Endodermal cell (in vitro differentiated cells): ENCODE measurements at regions not wholly inside any gene's neighbourhood (a gene's known extent, or its start where the extent isn't known, plus 50 kb on each side); places are given as distances from the start of the nearest gene placed in this dataset.

Experiments
- DNase-seq: peaks from one replicate; pipeline ENCODE4 v3.0.0-alpha.2; 2017
- H3K27ac ChIP-seq: 2 replicates; pipeline ENCODE4 v1.5.1; 2013; ENCODE audit warnings: mild to moderate bottlenecking, low read depth, low read length, moderate library complexity
- H3K27me3 ChIP-seq: 2 replicates; pipeline ENCODE4 v1.6.1; 2013; ENCODE audit warnings: mild to moderate bottlenecking, low read length, moderate library complexity; ENCODE audit not compliant: insufficient read depth, control insufficient read depth, poor library complexity, severe bottlenecking
- H3K36me3 ChIP-seq: 2 replicates; pipeline ENCODE4 v1.7.0; 2013; ENCODE audit warnings: mild to moderate bottlenecking, low read length, moderate library complexity; ENCODE audit not compliant: control insufficient read depth, insufficient read depth
- H3K4me1 ChIP-seq: one replicate; pipeline ENCODE4 v1.7.0; 2013; ENCODE audit warnings: low read length; ENCODE audit not compliant: control insufficient read depth, insufficient read depth
- H3K4me3 ChIP-seq: 2 replicates; pipeline ENCODE4 v1.5.1; 2013; ENCODE audit warnings: mild to moderate bottlenecking, low read length, moderate library complexity
- H3K9ac ChIP-seq: 2 replicates; pipeline ENCODE4 v1.6.1; 2013; ENCODE audit warnings: mild to moderate bottlenecking, low read length, moderate library complexity; ENCODE audit not compliant: poor library complexity, severe bottlenecking; ENCODE audit errors: extremely low read depth
- H3K9me3 ChIP-seq: 2 replicates; pipeline ENCODE4 v1.6.1; 2013; ENCODE audit warnings: mild to moderate bottlenecking, low read length, moderate library complexity; ENCODE audit not compliant: control insufficient read depth
- H3K27ac Mint-ChIP-seq: 2 replicates; pipeline ENCODE4 v1.8.0; 2020; ENCODE audit warnings: mixed read lengths
- H3K27me3 Mint-ChIP-seq: 2 replicates; pipeline ENCODE4 v1.8.0; 2021; ENCODE audit warnings: mild to moderate bottlenecking, mixed read lengths; ENCODE audit not compliant: insufficient read depth
- H3K36me3 Mint-ChIP-seq: 2 replicates; pipeline ENCODE4 v1.8.0; 2020; ENCODE audit warnings: low read depth, mixed read lengths
- H3K4me1 Mint-ChIP-seq: 2 replicates; pipeline ENCODE4 v1.8.0; 2020; ENCODE audit warnings: mixed read lengths
- H3K4me3 Mint-ChIP-seq: 2 replicates; pipeline ENCODE4 v1.8.0; 2020; ENCODE audit warnings: mild to moderate bottlenecking, moderate library complexity, mixed read lengths
- H3K9me3 Mint-ChIP-seq: 2 replicates; pipeline ENCODE4 v1.8.0; 2020; ENCODE audit warnings: mild to moderate bottlenecking, mixed read lengths
- CTCF ChIP-seq: fragments of 200-600 bp; sonication (generic); conservative IDR thresholded peaks from 2 replicates; pipeline ENCODE4 v1.5.0; 2021; ENCODE audit warnings: antibody characterized with exemption, mild to moderate bottlenecking
- WGBS, 2 experiments: methylation state at CpG; one replicate each; pipeline versions ENCODE4 v1.1.5 to v1.1.7; 2013; ENCODE audit warnings: missing lambda C conversion rate in 2 of 2, mixed read lengths in 1 of 2; ENCODE audit not compliant: insufficient coverage in 1 of 2, insufficient read length in 1 of 2; 5-methylcytosine and 5-hydroxymethylcytosine counted together

DNA sequence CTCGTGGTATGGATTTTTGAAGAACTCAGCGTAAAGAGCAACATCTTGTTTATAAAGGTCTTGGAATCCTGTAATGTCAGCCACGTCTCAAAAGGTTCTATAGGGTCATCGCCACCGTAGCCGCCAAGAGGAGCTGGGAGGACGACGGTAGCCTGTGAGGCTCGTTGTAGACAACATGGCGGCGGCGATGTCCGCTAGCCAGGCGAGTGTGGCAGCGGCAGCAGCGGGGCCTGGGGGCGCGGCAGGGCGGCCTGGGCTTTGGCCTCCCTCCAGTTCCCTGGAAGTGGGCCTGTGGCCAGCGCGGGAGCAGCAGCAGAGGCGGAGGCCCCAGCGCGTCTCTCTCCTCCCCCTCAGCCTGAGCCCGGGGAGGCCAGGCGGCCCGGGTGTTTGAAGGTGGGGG lies 143.5 kb upstream of the PBDC1 start:
- no peaks in the 10 kb centered on the region for H3K36me3 ChIP-seq
- TF ChIP-seq CTCF, result no peak
- no peaks in the 10 kb centered on the region for H3K27me3 ChIP-seq
- no peak for DNase-seq
- no peak overlapping the region for H3K27ac ChIP-seq
- H3K27ac Mint-ChIP-seq, result no peak overlapping the region
- WGBS, 2 experiments, result 92 to 100% methylated on average over 1 to 24 of the region's 27 CpGs
- no peaks in the 10 kb centered on the region for H3K4me1 Mint-ChIP-seq
- H3K4me3 ChIP-seq, result no peak overlapping the region
- no peaks in the 10 kb centered on the region for H3K36me3 Mint-ChIP-seq
- H3K4me1 ChIP-seq, result no peaks in the 10 kb centered on the region
- H3K27me3 Mint-ChIP-seq, result no peaks in the 10 kb centered on the region
- peaks cover 45% of the 10 kb centered on the region for H3K9me3 Mint-ChIP-seq
- H3K4me3 Mint-ChIP-seq, result no peak overlapping the region
- no peaks in the 10 kb centered on the region for H3K9me3 ChIP-seq
- no peak overlapping the region for H3K9ac ChIP-seq

DNA sequence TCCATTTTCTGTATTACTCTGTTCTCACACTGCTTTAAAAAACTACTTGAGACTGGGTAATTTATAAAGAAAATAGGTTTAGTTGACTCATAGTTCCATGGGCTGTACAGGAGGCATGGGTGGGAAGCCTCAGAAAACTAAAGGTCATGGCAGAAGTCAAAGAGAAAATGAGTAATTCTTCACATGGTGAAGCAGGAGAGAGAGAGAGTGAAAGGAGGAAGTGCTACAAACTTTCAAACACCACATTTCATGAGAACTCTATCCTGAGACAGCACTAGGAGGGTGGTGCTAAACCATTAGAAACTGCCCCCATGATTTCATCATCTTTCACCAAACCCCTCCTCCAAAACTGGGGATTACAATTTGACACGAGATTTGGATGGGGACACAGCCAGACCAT lies 108.0 kb upstream of the PBDC1 start:
- no peaks in the 10 kb centered on the region for H3K27me3 ChIP-seq
- no peaks in the 10 kb centered on the region for H3K9me3 ChIP-seq
- DNase-seq, result no peak
- no peak overlapping the region for H3K4me3 ChIP-seq
- 50% methylated on average over 1 of the region's 1 CpG; no CpG with 5 or more reads in 1 of the 2 experiments for WGBS, 2 experiments
- Mint-ChIP-seq H3K9me3 (peaks cover 78% of the 10 kb centered on the region), H3K27ac (no peak overlapping the region), H3K4me1 (no peaks in the 10 kb centered on the region), H3K4me3 (no peak overlapping the region), H3K36me3 (no peaks in the 10 kb centered on the region), H3K27me3 (peaks cover 3% of the 10 kb centered on the region)
- H3K27ac ChIP-seq, result no peak overlapping the region
- no peak overlapping the region for H3K9ac ChIP-seq
- H3K4me1 ChIP-seq, result no peaks in the 10 kb centered on the region
- H3K36me3 ChIP-seq, result no peaks in the 10 kb centered on the region
- no peak for TF ChIP-seq CTCF

- Histone ChIP-seq H3K27ac (no peak overlapping the region), H3K27me3 (no peaks in the 10 kb centered on the region), H3K9me3 (no peaks in the 10 kb centered on the region), H3K36me3 (no peaks in the 10 kb centered on the region), H3K4me1 (no peaks in the 10 kb centered on the region), H3K4me3 (no peak overlapping the region), H3K9ac (no peak overlapping the region)
- Mint-ChIP-seq H3K27ac (no peak overlapping the region), H3K36me3 (no peaks in the 10 kb centered on the region), H3K27me3 (peaks cover 2% of the 10 kb centered on the region), H3K4me3 (no peak overlapping the region), H3K9me3 (peaks cover 63% of the 10 kb centered on the region), H3K4me1 (no peaks in the 10 kb centered on the region)
- peak; percentile 36 for DNase-seq
- TF ChIP-seq CTCF, result no peak
These were observed 96.7 kb upstream of the PBDC1 start for GRCh38 chrX:76076124-76076523.
